GM15510 (cell line): ENCODE measurements at regions not wholly inside any gene's neighbourhood (a gene's known extent, or its start where the extent isn't known, plus 50 kb on each side); places are given as distances from the start of the nearest gene placed in this dataset.

ENCODE experiments used
- POLR2A ChIP-seq: IDR thresholded peaks from 3 replicates; pipeline ENCODE4 v1.6.1; 2011; ENCODE audit warnings: borderline replicate concordance; ENCODE audit not compliant: insufficient read length; ENCODE audit errors: extremely low read depth

DNA sequence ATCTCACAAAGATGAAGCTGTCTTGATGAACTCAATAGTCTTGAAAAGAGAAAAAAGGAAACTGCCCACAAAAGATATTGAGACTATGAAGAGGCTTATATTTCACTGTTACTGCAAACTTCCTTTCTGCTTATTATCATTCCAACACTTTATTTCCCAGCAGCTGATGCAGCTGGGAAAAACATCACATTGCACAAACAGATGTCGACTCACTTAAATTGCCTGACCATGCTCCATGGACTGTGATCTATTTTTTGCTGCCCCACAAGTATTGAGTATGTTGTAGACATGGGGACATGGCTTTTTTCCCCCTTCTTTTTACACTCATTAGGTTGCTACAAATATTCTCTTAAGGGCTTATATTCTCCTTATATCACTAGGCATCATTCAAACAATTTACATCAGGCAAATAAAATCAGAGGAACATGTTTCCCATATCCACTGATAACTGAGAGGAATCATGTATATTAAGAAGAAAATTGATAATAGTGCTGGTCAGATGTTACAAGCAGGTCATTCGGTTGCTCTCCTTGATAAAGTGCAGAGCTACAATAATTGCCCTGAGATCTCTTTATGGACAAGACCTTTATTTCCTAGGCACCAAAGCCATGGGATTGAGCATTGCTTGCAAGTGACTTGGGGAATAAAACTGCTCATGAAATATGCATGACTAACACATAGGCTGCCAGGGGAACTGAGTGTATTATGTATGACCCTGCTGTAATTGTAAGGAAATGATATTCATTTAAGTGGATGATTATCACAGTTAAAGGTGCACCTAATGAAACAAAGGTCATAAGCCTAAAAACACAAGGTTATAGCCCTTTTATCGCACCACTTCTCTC lies 509.9 kb downstream of the ZNF608 start:
- TF ChIP-seq POLR2A: no peak

DNA sequence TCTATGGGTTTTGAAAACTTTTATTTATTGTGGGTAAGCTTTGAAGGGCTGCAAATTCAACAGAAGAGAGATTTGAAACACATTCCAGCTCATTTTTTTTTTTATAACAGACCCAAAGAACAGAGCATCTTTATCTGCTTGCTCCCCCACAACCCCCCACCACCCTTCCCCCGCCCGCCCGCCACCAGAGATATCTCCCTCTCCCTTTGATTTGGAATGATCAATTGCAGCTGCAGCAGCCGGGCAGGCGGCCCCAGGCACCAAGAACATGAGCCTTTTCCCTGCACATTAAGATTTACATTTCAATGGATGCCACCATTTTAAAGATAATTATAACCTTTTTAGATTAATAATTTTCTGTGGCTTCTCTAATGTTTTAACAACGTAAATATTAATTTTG lies 510.9 kb downstream of the ZNF608 start:
- no peak for TF ChIP-seq POLR2A

DNA sequence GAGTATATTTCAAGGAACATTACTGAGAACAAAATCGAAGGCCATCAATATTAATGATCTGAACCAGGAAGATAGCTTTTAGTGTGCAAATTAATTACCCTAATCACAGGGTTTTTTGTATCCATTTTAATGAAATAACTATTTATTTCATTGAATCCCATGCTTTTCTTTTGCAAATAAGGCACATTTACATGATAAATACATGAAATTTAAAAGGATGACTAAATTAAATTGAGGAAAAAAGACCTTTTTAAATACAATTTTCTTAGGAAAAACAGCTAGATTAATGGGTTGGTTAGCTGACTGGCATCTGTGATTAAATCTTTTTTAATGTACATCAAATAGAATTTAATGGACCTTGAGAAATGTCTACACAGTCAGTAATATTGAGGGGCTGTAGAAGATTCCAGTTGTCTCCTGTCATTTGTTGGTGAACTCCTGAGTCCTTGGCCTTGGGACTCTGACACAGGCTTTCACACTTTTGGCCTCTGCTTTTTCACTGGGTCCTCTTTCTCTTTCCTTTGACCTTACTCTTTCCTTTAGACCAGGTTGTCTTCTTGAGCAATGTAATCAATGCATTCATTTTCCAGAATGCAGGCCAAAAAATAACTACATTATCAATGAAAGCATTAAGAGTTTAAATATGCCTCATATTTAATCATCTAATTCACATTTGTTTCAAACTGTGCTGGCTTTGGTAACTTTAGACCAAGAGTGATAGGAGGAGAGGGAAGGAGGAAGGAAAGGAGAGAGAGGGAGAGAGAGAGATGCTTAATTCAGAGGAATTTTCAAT lies 511.5 kb downstream of the ZNF608 start:
- TF ChIP-seq POLR2A: no peak

DNA sequence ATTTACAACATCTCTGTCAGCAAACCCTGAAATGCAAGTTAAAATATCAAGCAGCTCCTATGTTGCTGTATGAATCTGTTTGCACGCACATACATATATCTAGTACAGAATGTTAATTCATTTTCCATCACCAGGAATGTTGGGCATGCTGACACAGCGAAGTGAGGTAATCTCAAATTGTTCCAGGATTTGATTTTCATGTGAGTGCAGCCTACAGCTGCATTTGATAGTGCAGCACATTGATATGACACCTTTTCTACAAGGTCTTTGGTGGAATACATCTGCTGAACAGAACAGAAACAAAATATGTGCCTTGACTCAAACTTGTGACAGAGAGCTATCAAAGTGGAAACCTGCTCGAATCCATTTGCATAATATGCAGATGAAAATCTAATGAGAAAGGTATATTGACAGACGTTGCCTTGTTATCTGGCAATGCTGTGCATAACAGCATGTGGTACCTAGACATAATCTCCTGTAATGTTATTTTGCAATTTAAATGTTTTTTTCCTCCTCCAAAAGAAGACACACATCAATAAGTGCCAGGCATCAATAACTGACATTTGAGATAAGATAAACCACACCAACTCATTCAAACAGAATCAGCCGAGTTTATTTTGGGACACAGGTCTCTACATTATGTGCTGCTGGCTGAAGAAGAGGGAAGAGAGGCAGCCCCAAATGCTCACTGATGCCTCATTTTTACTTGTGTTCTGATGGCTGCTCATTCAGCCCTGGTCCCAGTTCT lies 512.2 kb downstream of the ZNF608 start:
- TF ChIP-seq POLR2A: no peak

DNA sequence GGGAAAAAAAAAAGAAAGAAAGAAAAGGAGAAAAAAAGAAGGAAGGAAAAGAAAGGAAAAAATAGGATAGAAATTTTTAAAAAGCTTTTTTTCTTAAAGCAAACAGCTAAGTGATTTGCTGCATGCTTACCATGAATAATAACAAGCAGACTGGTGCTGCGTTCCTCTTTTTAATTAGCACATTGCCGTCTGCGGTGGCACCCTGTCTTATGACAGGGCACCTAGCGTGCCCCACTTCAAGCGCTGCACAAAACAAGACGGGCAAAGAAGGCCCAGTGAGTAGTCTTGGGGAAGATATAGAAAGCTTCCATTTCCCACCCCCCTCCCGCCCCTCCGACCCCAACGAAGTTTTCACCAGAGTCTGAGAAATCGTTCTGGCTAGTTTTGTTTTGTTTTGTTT lies 513.9 kb downstream of the ZNF608 start:
- TF ChIP-seq POLR2A: no peak

DNA sequence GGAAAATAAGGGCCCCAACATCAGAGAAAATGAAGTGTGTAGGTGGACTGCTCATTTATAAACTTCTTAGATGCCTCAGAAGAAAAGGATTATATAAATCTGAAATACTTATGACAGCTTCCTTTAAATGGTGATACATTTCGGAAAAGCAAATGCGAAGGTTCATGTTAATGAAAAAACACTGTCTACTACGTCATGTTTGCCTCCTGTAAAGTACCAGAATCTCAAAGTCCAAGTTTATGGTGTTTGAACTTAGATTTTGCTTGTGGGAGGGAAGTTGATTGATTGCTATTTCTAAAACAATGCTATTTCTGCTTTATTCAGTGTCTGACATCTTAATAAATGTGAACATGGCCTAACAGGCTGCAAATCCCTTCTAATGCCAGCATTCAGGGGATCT lies 514.6 kb downstream of the ZNF608 start:
- no peak for TF ChIP-seq POLR2A

DNA sequence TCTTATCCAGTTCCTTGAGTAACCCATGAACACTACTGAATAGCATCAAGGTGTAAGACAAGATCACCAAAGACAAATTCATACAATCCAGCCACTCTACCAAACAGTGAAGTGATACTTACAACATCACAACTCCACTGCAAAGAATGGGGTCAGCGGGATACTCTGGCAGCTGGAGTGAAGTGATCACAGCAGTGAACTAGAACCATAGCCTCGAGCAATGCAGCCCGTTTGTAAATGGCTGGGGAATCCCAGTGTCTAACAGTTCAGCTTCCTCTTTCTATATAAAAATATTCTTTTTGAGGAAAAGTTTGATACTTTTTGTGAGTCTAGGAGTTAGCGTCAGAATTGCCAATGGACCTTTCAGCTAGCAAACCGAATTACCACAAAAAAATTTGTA lies 515.2 kb downstream of the ZNF608 start:
- no peak for TF ChIP-seq POLR2A

DNA sequence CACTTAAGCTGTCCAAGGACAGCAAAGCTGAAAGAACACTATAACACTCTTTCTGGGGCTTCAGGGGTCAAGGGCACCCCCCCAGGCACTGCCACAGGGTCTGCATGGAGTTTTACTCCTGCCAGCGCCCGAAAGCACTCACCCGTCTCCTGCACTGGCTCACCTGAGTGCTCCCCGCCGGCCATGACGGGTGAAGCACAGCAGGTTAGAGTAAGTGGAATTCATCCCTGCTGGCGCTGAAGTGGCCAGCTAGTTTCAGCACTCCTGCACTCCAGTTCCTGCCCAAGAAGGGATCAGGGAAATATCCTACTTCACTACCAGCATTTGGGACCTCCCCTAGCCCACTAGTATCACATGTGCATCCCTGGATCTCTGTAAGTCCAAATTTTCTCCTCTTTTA lies 516.0 kb downstream of the ZNF608 start:
- no peak for TF ChIP-seq POLR2A

DNA sequence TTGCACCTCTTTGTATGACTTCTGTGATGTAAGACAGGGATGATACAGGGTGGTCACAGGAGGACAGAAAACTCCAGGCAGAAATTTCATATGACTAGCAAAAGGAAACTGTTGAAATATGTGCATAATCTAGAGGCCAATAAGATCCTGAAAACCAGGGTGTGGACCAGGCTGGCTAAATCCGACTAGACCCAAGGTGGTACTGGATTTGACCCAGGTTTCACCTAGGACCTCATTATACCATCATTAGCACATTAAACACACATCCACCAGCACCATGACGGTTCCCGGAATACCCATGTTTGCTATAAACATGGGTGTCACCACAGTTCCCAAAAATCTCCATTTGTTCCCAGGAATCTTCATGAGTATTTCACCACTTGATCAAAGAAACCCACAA lies 517.1 kb downstream of the ZNF608 start:
- no peak for TF ChIP-seq POLR2A

DNA sequence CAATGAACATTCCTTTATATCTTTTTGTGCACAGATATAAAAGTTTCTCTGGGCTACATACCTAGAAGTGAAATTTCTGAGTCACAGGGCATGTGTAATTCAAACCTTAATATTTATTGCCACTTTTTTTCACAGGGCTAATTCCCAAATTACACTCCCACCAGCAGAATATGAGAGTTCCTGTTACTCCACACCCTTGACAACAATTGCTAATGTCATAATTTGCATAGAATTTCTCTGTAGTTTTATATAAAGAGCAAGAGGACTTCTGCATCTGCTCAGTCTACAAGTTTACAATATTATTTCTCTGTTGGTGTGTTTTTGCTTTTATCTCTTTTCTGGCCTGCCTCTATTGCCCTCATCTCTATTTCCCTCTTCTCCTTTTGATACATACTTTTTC lies 518.5 kb downstream of the ZNF608 start:
- TF ChIP-seq POLR2A: no peak

DNA sequence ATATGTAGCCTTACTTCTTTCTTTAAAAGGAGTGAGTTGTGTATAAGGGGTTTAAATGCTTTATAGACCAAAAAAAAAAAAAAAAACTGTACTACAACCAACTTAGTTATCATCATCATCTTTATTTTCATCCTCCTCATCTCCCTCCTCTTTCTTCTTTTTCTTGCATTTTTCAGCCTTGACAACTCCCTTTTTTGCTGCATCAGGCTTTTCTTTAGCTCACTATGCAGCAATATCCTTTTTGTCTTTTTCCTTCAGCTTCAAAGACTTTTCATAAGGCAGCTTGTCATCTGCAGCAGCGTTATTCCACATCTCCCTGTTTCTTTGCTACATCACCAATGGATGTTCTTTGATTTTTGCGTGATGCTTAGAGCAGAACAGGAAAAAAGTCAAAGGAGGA lies 526.0 kb downstream of the ZNF608 start:
- no peak for TF ChIP-seq POLR2A

DNA sequence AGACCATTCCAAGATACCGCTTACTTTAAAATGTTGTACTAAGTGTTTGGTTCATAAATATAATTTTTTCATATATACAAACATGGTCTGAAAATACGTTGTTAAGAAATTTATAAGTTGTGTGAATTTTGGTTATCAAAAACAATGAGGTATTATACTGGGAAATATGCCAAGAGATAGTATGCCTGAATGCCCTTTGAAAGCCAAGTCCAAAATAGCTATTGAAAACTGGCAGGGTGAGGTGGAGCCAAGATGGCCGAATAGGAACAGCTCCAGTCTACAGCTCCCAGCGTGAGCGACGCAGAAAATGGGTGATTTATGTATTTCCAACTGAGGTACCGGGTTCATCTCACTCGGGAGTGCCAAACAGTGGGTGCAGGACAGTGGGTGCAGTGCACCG lies 533.5 kb downstream of the ZNF608 start:
- TF ChIP-seq POLR2A: no peak

DNA sequence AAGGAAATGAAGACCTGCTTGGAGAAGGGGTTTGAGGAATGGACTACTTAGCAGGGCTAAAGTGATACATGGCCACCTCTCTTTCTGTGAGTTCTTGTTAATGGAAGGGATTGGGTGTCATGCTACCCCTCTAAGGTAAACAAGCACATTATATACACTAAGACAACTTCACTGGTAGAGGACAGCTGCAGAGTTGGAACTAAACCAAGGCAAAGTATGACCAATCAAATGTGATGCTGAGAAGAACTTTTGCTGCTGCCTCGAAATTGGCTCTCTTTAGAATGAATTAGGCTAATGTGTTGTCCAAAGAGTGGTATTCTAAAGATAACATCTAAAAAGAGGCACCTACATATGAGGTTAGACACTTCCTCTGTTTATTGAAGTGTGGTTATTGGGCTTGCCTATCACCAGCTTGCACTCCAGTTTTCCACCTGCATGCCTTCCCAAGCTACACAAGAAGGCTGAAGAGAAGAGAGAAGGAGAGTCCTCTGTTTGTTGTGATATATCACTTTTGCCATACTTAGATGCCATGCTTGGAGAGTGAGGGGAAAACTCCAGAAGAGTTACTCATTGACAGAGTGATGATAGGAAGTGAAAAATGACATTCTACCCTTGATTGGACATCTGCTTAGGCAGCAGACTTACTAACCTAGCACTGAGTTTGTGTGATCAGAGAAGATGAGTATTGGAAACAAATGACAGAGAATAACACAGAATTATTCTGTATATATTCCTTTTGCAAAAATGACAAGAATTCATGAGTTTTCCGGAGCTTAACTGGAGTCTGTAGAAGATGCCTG lies 536.1 kb downstream of the ZNF608 start:
- TF ChIP-seq POLR2A: no peak

DNA sequence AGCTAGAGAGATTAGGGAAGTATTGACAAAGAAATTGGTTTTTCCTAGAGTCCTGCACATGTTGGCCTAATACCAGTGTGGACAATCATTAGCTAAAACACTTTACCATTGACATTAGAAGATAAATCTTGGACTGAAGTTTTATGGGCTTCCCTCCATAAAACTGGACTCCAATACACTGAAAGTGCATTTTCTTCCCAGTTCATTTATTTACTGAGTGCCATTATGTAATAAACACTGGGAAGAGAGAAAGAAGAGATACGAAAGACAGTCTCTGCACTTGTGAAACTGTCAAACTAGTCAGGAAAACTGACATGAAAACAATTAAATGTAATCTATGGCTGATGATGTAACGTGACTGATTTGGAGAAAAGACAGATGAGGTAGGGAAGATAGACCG lies 539.3 kb downstream of the ZNF608 start:
- TF ChIP-seq POLR2A: no peak
